HuH-7.5 (cell line): ENCODE measurements at regions not wholly inside any gene's neighbourhood (a gene's known extent, or its start where the extent isn't known, plus 50 kb on each side); places are given as distances from the start of the nearest gene placed in this dataset.
"Not testable (repeated sequence)": the region's sequence is repeated elsewhere in the genome, so short reads cannot be mapped to it uniquely, and the experiment has no call there.

Source experiments
- DNase-seq: peaks from one replicate; pipeline ENCODE4 v3.0.0; 2011; ENCODE audit warnings: low spot score

DNA sequence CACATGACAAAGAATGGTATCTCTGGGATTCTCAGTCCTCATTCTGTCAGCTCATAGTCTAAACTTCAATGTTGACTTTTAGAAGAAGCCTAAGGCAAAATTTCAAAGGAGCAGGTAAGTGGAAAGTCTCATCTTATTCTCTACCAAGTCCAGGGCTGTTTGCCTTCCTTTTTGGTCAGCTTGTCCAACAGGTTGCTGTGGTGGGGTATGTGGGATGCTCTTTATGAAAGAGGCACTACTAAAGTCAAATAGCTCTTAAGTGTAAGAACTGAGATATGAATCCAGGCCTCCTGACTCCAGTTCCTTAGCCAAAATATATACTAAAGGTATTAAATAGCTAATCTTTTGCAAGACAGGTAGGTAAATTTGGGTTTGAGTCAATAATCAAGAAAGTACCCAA, 540.6 kb upstream of the SPRY2 start:
- DNase-seq = no peak

DNA sequence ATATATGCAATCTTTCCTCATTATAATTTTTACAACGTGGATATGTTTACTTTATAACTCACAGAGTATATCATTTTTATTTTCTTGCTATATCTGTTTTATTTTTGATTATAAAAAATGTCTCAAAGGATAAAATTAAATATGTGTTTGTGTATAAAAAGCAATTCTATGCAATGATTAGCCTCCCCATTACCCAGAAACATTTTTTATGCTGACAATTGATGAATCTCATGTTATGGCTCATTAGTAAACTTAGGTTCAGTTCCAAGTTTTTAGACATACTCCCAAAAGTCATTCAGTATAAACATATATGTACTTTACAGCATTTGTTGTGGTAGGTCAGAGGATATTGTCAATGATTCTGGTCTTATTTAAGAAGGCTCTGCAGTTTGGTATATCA, 540.1 kb upstream of the SPRY2 start:
- no peak for DNase-seq

DNA sequence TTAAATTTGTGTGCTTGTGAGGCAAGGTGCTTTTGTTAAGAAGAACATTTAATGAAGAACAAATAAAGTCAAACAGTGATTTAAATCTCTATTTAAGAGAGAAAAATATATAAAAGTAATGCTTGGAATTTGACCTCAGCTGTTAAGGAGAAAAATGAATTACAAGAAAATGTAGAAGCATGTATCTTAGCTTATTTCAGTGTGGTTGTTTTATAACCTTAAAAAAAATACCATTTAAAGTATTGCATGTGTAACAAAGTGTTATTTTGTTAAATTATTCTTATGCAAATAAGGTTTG, 537.0 kb upstream of the SPRY2 start:
- DNase-seq = no peak

DNA sequence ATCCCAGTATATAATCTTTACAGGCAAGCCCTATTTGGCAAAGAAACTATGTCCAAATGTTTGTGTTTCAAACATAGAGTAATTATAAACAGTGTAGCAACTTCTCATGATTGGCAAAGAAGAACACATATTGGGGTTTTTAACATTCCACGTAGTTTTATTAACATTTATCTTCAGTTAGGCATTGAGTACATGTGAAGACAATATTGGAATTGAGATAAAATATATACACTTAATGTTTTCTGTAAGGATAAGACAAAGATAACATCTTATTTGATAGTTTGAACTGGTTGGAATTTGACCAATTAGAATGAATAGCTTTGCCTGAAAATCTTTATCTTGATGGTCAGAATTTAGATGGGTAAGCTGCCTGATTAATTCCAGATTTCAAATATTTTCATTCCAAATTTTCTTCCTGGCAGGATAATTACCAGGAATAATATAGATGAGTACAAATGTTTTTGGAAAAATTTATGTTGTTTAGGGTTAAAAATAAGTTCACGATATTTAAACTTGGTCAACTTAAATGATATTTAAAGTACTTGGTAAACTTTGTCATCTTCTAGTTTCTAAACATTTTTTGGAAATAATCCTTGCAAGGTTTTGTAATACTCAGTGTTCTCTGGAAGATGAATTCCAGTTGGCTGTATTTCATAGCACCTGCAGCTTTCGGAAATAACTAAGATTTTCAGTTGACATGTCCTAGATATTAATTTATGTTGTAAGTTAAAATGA, 536.5 kb upstream of the SPRY2 start:
- no peak for DNase-seq

DNA sequence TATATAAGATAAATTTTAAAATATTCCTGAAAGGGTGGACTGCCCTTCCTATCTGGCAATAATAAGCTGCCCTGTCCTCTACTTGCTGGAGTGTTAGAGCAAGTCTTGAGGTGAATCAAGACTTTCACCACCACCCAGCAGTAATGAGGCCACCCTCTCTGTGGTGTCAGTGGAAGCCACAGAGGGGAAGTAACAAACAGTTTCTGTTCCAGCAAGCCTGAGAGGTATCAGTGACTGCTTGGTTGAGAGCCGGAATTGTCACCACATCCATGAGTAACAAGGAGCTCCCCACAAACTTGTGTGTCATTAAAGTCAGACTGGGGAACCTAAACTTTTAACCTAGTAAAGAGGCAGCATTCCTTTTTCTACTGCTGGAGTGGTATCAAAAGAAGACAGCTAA, 532.7 kb upstream of the SPRY2 start:
- no peak for DNase-seq

DNA sequence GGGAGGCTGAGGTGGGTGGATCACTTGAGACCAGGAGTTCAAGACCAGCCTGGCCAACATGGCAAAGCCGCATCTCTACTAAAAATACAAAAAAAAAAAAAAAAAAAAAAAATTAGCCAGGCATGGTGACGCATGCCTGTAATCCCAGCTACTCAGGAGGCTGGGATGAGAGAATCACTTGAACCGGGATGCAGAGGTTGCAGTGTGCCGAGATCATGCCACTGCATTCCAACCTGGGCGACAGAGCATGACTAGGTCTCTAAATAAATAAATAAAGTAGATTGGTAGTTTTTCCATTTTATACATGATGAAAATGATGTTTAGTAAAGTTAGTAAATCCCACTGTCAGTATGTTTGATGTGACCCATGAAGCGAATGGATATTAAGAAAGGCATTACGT, 531.0 kb upstream of the SPRY2 start:
- not testable (repeated sequence) for DNase-seq

DNA sequence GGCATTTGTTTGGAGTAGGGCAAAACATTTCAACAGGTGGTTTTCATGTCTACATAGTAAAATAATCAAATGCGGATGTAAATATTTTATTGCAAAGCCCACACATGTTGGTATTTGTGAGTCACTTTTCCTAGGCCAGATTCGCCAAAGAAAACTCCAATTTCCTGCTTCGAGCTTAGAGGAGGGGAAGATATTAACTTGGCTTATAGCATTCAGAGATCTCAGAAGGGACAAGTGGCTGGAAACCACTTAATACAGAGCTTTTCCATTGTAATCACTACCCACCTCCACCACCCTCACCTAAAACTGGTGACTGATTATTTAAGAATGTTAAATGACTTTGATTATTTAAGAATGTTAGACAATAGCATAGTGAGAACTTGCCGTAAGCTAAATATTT, 530.6 kb upstream of the SPRY2 start:
- DNase-seq = no peak

DNA sequence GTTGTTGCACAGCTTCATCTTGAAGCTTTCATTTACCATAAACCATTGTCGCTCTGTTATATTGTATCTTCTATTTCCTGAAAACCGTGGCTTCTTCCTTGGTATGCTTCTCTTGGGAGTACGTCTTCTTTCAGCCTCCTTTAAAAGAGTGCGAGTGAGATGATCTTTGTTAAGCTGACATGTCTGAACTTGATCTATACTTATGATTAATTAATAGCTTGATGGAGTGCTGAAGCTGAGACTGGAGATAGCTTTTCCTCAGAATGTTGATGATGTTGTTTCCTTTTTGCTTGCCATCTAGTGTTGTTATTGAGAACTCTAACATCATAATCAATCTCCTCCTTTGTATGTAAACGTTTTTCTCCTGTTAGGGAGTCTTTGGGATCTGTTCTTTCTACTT, 529.3 kb upstream of the SPRY2 start:
- DNase-seq = no peak

DNA sequence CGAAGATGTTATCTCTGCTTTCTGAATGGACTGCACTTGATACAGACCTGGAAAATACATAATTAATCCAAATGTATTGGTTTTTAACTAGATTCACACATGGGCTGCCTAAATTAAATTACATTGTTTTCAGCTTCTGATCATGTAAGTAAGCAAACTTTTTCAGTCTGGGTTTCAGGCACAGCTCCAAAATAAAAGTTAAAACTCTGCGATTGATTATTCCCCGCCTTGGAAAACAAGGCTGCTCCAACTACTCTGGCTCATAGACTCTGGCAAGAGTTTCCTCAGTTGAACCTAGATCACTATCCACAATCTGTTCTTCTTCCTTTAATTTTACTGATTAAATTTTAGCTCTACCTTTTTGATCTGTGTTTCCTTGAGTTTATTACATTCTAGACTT, 526.0 kb upstream of the SPRY2 start:
- DNase-seq = no peak

DNA sequence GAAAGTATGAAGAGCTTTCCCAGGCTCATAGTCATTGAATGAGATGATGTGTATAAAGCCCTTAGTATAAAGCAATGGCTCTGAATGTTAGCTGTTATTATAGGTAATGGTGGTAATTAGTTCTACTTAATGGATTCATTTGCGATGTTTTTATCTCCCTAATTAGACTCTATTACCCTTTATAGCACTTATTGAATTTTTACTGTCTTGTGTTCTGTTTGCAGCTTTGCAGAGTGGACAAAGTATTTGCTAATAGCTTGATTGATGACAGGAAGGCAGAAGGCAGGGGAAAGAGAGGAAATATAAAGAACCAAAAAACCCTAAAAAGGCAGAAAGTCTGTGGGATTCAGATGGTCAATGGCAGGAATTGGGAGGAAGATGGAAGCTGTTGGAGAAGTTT, 524.4 kb upstream of the SPRY2 start:
- no peak for DNase-seq

DNA sequence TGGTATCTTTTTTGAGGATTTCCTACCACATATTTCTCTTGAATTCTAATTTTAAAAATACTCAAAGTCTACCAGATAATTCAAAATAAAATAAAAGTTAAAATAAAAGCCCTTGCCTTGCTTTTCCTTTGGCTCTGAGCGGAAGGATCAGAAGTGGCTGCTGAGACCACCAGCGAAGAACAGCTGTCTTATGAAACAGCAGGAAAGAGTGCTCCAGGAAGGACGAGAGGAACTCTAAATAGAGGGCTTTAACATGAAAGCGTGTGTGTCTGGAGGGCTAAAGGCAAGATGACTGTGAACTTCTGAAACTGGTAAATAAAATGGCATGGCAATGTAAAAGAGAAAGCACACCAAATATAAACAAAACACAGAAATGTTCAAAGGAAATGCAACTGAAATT, 521.5 kb upstream of the SPRY2 start:
- DNase-seq = no peak

DNA sequence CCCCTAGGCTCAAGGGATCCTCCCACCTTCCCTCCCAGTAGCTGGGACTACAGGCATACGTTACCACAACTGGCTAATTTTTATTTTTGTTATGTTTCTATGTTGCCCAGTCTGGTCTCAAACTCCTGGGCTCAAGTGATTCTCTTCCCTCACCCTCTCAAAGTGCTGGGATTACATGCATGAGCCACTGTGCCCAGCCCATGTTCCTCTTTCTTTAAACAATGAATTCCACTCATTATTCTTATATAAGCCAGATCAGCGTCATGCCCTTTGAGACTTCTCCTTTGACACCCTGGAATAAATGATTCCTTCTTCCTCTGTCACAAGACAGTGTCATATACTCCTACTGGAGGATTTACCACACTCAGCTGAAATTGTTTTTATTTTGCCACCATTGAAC, 519.9 kb upstream of the SPRY2 start:
- no peak for DNase-seq

DNA sequence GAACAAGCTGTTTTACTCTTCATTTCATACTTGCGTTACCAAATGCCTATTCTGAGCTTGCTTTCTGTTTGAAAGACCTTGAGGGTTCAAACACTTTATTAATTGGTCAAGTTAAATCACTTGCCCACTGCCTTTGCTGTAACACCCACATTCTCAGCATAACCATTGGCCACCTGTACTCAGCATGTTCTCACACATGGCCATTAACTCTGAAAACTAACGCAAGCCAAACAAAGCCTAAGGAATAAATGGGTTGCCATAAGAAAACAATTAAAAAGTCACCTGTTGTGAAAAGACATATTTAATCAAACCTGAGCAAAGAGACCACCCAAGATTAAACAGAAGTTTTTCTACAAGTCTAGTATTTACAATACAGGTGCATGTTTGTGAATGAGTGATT, 517.2 kb upstream of the SPRY2 start:
- DNase-seq = no peak

DNA sequence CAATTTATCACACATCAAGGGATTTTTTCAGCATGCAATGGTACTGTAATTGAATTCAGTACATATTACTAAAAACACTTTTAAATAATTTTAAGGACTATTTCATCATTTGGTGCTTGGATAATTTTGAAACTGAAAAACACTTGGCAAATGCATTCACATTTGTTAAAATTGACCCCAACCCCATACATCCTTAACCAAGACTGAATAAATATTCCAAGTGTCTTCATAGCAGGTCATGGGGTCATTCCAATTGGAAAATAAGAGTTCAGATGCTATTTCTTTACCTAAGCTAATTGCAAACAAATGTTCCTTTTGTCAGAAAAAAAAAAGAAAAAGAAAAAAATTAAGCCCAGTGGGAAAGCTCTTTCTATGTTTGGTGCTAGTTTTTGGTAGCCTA, 516.4 kb upstream of the SPRY2 start:
- DNase-seq = no peak

DNA sequence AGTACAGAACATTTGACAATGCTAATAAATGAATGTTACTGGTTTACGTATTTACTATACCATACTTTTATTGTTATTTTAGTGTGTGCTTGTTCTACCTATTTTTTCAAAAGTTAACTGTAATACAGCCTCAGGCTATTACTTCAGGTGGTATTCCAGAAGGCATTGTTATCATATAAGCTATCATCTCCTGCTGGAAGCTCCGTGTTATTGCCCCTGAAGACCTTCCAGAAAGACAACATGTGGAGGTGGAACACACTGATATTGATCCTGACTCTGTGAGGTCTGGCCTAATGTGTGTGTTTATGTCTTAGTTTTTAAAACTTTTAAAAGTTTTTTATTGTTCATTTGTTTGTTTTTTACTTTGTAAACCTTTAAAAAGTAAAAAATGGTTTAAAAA, 509.8 kb upstream of the SPRY2 start:
- DNase-seq = no peak

DNA sequence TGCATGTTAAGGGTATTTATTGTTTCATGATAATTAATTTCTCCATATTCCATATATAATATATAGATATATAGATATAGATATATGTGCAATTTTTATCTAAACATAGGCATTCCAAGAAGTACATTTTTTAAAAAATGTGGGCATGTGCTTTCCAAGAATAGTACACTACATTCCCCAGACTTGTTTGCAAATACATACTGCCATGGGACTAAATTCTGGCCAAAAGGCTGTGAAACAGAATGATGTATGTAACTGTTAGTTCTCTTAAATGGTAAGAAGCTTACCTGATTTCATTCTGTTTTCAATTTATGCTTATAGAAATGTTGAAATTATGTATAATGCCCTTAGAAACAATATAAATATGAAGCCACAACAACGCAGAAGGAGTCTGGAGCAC, 503.2 kb upstream of the SPRY2 start:
- DNase-seq = no peak

DNA sequence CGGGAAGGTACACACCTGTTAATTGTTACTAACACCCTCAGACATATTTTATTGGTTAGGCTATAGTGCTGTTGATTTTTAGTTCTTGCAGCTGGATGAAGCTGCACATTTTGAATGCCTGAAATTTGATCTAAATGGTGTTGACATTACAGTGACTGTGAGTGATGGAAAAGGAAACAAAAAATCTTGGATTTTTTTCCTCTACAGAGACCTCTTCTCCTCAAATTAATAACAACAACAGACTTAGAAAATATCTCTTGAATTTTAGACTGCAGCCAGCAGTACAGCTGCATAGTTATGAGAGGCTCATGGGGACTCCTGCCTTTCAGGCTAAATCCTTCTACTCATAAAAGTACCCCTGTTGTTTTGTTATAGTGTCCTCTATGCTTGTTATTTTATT, 500.5 kb upstream of the SPRY2 start:
- no peak for DNase-seq

DNA sequence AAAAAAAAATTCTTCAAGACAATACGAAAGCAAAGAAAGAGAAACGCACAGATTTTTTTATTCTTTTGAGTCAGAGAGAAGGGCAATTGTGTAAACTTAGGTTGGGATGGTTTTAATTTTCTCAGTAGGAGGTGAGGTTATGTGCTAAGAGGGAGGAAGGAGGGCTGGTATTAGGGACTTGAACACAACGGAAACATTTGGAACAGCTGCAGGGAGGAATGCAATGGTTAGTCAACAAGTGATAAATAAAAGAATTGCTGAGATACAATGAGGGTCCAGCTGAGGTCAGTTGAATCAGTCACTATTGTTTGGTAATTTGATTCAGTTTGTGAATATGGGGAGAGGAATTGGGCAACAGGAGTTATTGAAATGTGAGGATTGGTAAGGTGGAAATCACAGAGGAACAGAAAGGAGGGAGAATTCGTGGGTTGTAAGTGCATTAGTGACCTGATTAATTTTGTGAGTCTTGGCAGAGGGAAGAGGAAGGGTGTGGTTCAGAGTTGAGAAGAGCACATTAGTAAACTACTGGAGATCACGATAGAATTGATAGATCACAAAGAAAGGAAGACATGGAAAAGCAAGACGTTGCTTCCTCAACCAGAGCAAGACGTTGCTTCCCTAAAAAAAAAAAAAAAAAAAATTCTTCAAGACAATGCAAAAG, 499.5 kb upstream of the SPRY2 start:
- no peak for DNase-seq

DNA sequence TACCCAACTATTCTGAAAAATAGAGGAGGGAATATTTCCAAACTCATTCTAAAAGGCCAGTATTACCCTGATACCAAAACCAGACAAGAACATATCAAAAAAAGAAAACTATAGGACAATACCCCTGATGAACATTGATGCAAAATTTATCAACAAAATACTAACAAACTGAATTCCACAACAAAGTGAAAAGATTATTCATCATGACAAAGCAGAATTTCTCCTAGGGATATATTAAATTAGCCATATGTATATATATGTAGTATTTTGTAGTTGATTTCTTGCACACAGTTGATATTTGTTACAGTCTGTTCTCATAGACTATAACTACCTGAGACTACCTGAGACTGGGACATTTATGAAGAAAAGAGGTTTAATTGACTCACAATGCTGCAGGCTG, 495.0 kb upstream of the SPRY2 start:
- no peak for DNase-seq

DNA sequence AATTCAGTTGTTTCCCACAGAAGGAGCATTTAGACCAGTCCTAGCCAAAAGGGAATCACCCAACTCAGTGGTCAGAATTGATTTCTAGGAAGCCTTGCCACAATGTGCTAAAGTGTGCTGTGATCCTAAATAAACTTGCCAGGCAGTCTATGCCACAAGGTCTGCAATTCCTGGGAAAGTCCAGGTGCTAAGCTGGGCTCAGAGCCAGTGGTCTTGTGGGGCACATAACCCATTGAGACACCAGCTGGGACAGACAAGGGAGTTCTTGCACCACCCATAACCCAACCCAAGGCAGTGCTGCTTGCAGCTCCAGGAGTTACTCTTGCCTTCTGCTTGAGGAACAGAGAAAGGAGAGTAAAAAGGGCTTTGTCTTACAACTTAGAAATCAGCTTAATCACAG, 489.5 kb upstream of the SPRY2 start:
- DNase-seq = no peak

DNA sequence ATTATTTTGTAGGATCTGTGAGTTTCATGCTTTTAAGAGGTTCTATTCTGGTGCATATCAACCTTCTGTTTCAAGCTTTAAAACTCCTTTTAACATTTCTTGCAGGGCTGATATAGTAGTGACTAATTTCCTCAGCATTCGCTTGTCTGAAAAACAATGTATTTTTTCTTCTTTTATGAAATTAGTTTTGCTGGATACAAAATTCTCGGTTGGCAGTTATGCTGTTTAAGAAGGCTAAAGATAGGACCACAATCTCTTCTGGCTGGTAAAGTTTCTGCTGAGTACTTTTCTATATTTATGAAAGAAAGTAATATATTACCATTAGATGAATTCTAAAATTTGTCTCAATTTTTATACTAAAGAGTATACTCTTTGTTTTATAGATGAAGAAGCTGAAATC, 487.8 kb upstream of the SPRY2 start:
- DNase-seq = no peak

DNA sequence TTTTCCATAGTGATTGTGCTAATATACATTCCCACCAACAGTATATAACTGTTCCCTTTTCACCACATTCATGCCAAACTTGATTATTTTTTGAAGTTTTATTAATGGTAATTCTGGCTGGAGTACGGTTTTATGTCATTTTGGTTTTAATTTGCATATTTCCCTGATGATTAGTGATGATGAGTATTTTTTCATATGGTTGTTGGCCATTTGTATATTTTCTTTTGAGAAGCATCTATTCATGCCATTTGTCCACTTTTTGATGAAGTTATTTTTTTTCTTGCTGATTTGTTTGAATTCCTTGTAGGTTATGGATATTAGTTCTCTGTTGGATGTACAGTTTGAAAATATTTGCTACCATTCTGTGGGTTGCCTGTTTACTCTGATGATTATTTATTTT, 484.4 kb upstream of the SPRY2 start:
- DNase-seq = no peak

DNA sequence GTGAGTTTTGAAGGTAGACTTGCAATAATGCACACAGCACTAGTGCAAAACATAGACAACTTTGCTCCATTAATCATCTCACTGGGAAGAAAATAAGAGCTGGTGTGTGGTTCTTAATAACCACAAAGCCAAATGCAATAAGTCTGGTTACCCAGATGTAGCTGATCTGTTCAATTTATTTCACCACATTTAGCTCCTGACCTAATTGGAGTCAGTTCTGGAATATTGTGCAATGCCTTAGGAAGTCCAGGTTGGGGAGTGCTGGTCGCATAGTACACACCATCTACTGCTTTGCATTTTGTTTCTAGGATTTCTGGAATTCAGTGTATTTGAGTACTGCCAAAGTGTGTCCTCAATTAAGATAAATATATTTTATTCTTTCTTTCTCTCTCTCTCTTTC, 483.3 kb upstream of the SPRY2 start:
- DNase-seq = no peak

DNA sequence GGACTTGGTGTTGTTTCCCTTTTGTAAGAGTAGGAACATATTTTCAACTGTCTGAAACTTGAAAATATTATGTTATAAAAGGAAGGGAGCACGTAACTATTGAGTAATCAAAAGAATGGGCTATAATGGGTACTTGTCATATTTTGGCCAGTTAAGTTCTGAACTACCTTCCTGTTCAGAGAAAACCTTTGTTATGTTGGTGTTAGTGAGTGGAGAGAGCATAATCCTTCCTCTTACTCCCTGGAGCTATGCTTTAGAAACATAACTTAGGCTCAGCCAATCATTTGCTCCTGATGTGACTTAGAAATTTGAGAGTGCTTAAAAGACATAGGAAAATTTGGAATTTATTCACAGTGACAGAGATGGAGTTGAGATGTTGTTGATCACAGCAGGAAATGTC, 482.5 kb upstream of the SPRY2 start:
- DNase-seq = no peak

DNA sequence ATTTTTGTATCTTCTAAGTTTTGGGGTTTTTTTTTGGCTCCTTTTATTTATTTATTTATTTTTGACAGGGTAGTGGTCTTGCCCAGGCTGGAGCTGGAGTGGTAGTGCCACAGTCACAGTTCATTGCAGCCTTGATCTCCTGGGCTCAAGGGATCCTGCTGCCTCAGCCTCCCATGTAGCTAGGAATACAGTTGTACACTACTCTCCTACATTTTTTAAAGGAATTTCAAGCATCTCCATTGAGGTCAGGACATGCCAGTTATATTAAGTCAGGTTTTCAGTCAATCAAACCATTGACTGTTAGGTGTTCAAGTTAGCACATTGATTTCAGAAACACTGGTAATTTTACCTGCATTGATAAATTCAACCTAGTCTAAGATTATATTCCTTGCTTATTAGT, 480.5 kb upstream of the SPRY2 start:
- no peak for DNase-seq
